Activated CD4-positive, alpha-beta T cell treated with anti-CD3 and anti-CD28 coated beads, Interleukin-2, amount 50 U/mL, for 48 hours (primary cell): ENCODE measurements at regions not wholly inside any gene's neighbourhood (a gene's known extent, or its start where the extent isn't known, plus 50 kb on each side); places are given as distances from the start of the nearest gene placed in this dataset.

Experiments
- DNase-seq, 2 experiments: peaks; one replicate each; pipeline ENCODE4 v3.0.0-alpha.2; 2020

GRCh38 chr9:13513716-13514444 is 234.4 kb upstream of the MPDZ start:
- no peak for DNase-seq

- DNase-seq, result no peak
Measured at GRCh38 chr9:13513286-13513685, 233.8 kb upstream of the MPDZ start.

- no peak for DNase-seq
Measured at GRCh38 chr9:13508681-13509080, 229.2 kb upstream of the MPDZ start.

GRCh38 chr9:13508086-13508485 is 228.6 kb upstream of the MPDZ start:
- DNase-seq, result no peak

GRCh38 chr9:13505797-13506196 is 226.3 kb upstream of the MPDZ start:
- no peak for DNase-seq

GRCh38 chr9:13503599-13503998 is 224.1 kb upstream of the MPDZ start:
- no peak for DNase-seq

- no peak for DNase-seq
Measured at GRCh38 chr9:13502484-13502883, 223.0 kb upstream of the MPDZ start.

- no peak for DNase-seq
Measured at GRCh38 chr9:13501018-13501417, 221.5 kb upstream of the MPDZ start.

- DNase-seq, result no peak
Measured at GRCh38 chr9:13500034-13500433, 220.5 kb upstream of the MPDZ start.

GRCh38 chr9:13493697-13494096 is 214.2 kb upstream of the MPDZ start:
- DNase-seq, result no peak

GRCh38 chr9:13491493-13492424 is 212.3 kb upstream of the MPDZ start:
- DNase-seq, result no peak

GRCh38 chr9:13491138-13491492 is 211.6 kb upstream of the MPDZ start:
- DNase-seq, result no peak

GRCh38 chr9:13487936-13488335 is 208.4 kb upstream of the MPDZ start:
- DNase-seq, result no peak

- DNase-seq, result no peak
Measured at GRCh38 chr9:13487498-13487897, 208.0 kb upstream of the MPDZ start.

GRCh38 chr9:13487071-13487470 is 207.6 kb upstream of the MPDZ start:
- no peak for DNase-seq

- no peak for DNase-seq
Measured at GRCh38 chr9:13485068-13485596, 205.6 kb upstream of the MPDZ start.

GRCh38 chr9:13484186-13484585 is 204.7 kb upstream of the MPDZ start:
- DNase-seq, result no peak

- DNase-seq, result no peak
Measured at GRCh38 chr9:13481274-13481673, 201.8 kb upstream of the MPDZ start.

GRCh38 chr9:13480693-13481092 is 201.2 kb upstream of the MPDZ start:
- no peak for DNase-seq

- no peak for DNase-seq
Measured at GRCh38 chr9:13479096-13479495, 199.6 kb upstream of the MPDZ start.

GRCh38 chr9:13478639-13479038 is 199.1 kb upstream of the MPDZ start:
- no peak for DNase-seq

- DNase-seq, result no peak
Measured at GRCh38 chr9:13478160-13478559, 198.7 kb upstream of the MPDZ start.

GRCh38 chr9:13470836-13471235 is 191.3 kb upstream of the MPDZ start:
- no peak for DNase-seq

- no peak for DNase-seq
Measured at GRCh38 chr9:13467157-13467556, 187.7 kb upstream of the MPDZ start.
